HG03469 (cell line): ENCODE measurements at regions not wholly inside any gene's neighbourhood (a gene's known extent, or its start where the extent isn't known, plus 50 kb on each side); places are given as distances from the start of the nearest gene placed in this dataset.

Source experiments
- ATAC-seq: cut with Tn5 transposase; IDR thresholded peaks from one replicate; pipeline ENCODE4 v1.9.1; 2021; ENCODE audit warnings: mild to moderate bottlenecking, moderate library complexity, moderate number of reproducible peaks; ENCODE audit not compliant: unreplicated experiment

DNA sequence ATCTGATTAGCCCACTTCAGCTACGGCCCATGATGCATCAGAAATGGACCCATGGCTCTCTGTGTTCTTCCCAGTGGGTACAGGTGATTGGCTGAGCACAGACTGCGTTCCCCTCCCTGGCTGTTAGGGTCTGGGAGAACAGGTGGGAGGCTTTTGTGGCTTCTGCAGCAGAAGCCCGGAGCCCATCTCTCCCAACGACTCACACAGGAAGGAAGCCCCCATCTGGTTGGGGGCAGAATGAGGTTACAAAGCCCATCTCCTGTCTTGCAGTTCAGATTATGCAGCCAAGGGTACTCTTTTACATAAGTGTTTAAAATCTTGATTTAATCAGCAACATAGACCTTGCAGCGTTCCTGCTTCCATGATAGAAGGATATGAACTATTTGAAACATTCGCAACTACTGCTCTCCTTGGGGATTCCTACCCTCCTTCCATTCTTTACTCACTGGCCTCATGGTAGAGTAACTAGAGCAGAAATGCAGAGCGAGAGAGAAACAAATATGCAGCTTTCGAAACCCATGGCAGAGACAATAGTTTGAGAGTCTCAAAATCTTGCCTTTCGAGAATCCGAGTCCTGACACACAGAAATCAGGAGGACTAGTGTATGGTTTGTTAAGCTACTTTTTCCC is 291.3 kb downstream of the TLE3 start:
- ATAC-seq, result no peak

DNA sequence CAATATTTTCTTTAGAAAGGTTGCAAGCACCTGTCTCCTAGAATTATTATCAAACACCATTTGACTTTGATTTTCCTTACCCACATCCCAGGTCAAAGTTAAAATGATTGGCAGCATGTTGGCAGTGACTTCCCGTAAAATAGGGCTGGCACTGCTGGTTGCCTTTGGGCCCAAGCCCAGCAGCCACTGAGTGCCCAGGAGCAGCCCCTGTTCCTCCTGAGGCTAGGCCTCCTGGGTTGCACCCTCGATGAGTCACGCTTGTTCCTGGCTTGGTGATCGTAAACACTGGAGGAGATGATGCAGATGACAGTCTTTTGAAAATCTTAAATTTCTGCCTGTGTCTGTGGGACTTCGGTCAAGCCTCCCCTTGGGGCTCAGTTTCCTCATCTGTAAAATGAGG is 290.0 kb downstream of the TLE3 start:
- no peak for ATAC-seq

DNA sequence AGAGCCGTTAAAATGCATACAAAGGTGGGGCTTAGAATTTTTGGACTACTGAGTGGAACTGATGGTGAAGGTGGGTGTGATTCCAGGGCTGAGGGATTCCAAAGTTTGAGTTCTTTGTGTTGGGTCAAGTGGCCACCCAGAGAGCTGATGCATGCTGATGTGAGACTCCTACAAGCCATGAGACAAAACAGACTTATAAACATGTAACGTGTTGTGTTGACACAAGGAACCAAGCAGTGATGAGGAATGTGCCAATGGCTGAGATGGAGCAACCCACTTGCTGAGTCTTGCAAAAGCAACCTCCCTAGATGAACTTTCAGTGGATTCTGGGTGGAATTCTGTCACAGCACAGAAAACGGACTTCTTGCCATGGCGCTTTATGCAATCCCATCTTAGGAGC is 289.0 kb downstream of the TLE3 start:
- ATAC-seq, result no peak

DNA sequence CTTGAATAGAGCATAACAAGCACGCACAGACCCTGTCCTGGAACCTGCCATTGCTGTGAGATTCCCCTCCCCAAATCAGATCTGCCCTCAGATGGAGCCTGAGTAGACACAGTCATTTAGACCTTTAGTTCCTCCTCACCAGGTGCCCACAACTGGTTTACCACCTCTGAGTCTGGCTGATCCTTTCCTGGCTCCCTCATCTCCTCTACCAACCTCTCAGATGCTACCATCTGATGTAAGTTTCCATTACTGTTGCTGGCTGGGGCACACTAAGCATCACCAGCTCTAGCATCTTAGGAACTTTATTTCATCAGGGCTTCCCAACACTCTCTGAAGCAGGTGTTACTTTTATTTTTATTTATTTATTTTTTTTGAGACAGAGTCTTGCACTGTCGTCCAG is 288.3 kb downstream of the TLE3 start:
- no peak for ATAC-seq

DNA sequence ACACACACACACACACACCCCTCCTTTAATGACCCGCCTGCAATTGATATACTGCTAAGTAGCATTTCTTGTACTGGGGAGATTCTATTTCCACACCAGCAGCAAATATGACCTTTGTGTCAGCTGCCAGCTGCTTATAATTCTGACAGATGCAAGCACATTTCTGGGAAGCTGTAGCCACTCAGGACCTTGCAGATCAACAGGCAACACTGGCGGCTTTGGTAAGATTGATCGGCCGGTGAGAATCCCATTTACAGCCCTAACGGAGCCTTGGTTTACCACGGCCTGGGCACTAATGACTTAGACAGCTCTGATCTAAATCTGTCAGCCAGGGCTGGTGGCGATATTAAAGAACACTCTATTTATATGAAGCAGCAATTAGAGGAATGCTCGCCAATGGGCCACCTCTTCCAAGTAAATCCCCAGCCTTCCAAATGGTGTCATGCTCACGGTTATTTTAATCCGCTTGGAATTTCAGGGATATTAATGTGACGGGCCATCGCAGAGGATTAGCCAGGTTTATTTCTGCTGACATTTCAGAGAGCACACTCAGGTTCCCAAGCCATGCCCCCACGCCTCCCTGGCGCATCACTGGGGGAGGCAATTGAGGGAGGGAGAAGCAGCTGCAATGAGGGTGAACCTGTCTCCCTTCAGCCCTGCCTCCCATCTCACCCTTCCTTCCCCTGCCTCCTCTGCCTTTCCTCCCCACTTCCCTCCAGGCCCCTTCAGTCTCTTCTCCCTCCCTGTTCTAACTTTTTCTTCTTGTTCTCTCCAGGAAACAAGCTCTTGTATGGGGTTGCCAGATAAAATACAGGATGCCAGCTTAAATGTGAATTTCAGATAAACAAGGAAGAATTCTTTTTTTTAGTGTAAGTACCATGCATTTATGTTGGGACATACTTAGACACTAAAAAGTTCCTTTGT is 287.0 kb downstream of the TLE3 start:
- ATAC-seq, result no peak

DNA sequence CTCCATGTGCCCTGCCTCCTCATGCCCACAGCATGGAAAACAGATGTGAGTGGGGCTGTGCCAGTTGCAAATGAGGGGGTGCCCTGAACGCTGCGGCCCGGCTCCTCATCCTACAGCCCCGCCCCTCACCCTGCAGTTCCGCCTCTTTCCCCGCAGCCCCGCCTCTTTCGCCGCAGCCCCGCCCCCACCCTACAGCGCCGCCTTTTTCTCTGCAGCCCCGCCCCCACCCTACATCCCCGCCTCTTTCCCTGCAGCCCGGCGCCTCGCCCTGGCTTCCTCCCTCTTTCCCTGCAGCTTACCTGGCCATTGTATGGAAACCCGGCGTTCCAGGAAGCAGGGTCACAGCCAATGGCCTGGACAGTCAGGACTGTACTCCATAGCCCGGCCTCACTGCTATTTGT is 284.9 kb downstream of the TLE3 start:
- ATAC-seq, result no peak

DNA sequence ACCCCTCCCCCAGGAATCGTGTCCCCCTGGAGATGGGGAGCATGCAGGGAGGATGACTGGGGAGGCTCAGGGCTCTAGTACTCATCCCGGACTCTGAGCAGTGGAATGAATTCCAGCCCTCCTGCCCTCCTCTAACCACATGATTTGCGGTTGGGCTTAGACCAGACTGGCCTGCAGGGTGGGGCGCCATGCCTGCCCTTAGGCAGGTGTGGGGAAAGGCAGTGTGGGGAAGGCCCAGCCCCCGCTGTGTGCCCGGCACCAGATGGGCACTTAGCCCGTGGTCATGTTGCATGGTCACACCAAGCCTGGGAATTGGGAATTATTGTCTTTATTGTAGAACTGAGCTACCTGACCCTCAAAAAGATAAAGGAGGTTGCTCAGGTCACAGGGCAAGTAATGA is 283.8 kb downstream of the TLE3 start:
- ATAC-seq, result no peak

DNA sequence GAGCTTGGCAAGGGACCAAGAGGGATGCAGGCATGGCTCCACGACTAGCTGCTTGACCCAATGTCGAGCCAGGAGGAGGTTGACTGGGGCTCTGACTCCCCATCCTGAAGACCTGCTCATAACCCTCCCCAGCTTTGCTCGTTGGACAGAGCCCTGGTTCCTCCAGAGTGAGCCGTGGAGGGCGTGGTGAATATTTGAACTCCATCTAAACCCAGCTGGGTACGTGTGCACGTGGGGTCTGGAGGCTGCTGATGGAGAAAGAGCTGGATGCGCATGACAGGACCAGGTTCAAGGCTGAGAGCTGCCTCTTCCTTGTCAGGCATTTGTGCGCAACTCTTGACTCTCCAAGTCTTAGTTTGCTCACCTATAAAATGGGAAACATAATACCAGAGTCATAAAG is 282.8 kb downstream of the TLE3 start:
- ATAC-seq, result no peak

DNA sequence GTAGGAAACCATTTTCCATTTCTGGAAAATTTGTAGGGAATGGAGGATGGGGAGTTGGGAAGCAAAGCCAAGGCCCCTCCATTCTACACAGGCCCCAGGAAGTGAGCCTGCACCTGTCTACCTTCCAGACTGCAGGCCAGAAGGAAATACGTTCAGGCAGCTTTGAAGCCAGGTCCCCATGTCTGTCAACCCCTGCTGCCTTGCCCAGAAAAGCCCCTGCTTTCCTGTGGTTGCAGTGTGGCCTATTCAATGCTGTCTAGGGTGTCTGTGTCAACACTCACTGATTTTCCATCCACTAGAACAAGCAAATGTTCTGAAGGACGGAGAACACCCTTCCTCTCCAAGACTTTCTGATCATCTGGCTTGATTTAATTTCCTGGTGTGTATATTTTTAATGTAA is 281.9 kb downstream of the TLE3 start:
- ATAC-seq, result no peak

DNA sequence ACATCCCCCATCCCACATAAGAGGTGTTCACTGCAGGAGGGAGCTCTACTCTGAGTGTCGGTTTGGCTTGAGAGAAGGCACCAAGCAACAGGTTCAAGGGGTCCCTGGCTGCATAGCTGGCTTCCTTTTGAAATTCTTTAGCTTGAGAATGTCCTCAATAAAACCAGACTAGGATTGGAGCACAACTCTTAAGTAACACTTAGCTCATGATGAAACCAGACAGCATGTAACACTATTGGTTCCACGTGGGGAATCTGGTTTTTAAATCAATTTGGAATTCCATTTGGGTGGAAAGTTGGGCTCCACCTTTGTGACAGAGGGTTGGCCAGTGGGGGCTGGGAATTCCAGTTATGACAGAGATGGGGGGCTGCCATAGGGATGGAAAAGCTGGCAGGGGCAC is 281.2 kb downstream of the TLE3 start:
- no peak for ATAC-seq

DNA sequence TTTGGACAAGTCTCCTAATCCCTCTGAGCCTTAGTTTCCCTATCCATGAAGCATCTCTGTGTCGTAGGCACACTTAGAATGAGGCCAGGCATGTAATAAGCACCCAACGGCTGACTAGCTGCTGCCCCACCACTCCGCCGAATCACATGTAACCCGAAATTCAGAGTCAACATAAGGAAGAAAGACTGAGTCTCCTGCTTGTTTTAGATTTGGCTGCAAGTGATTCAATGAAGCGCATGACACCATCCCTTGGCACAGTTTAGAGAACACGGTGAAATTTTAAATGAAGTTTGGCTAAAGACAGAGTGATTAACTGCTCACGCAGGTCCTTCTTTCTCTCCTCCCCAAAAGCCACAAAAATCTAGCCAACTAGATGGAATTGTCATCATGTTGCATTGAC is 279.2 kb downstream of the TLE3 start:
- no peak for ATAC-seq

DNA sequence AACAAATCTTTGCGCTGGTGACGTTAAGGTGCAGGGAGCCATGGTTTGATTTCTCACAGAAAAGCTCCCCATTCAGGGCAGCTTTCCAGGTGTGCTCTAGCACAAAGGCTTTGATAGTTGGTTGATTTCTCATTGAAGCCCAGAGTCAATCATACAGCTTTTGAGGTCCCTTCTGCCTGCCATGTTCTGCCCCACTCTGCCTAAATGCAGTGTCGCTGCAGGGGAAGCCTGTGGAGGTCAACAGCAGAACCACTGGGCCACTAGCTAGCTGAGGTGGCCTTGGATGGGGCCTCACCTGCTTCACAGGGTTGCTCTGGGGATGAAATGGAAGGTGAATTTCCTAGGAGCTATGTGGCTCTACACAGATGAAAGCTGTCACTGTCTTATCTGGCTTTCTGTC is 278.3 kb downstream of the TLE3 start:
- ATAC-seq, result no peak

DNA sequence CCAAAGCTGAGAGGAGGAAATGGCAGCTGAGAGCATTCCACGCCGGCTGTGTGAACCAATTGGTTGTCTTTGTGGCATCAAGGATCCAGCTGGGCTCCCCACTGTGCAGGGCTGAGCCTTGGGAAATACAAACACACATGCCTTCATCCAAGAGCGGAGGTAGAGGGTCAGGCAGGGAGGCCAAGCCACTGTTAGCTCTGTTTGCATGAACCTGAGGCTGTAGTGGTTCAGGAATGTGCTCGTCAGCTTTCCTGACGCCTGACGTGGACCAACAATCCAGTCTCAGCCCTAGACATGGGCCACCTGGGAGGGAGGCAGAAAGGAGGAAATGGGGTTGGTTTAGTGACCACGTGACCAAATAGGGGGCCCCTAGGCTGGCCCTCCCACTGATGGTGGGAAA is 276.9 kb downstream of the TLE3 start:
- ATAC-seq, result no peak

DNA sequence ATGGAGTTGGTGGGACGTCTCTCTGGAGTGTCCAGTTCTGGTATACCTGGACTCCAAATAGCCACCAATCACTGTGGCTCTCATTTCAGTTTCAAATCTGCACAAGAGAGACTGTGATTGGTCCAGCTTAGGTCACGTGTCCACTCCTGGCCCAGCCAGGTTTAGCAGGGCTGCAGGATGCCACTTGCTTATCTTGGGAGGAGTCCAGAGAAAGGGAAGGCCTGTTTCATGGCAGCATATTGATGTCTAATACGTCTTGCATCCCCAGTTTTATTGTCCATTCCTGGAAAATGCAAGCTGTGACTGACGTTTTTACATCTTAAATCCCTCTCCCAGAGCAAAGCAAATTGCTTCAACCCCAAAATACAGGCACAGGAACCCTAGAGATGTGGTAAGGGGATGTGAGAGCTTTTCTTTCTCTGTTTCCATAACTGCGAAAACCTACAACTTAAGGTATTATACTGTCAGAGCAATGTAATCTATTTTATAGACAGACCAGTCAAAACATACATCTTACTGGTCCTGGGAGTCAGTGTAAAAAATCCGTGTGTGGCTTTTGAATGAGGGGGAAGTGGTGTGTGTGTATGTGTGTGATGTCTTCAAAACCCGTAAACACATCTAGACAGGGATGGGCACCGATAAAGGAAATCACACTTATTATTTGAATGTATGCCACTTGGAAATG is 274.4 kb downstream of the TLE3 start:
- no peak for ATAC-seq

DNA sequence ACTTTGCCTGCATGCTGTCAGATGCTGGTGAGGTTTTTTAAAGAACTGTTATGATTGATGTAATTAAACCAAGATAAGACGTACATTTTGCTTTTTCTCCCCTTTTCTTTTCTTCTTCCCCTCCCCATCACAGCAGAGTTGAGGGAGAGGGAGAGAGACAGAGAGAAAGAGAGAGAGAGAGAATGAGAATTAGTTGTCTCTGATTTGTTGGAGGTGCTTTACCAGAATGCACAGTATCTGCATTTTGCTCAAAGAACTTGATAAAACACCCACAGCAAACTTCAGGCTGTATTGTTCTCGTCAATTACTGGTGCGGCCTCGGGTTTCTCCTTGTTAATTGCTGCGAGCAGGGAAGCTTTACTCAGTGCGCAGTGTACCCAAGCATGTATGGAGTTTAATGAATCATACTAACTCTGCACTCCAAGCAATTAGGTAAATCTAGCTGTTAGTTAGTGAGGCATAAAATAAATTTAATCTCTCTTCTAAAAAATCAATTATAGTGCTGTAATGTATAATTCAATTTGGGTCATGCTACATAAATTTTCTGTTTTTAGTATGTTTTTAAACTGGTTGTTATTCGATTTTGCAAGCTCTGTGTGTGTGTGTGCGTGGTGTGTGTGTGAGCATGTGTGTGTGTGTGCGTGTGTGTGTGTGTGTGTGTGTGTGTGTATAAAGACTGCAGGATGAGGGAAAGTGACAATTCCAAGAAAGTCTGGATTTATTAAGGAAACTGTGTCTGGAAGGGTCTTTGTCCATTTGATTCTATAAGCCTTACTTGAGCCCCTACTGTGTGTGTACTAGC is 273.4 kb downstream of the TLE3 start:
- ATAC-seq, result no peak

DNA sequence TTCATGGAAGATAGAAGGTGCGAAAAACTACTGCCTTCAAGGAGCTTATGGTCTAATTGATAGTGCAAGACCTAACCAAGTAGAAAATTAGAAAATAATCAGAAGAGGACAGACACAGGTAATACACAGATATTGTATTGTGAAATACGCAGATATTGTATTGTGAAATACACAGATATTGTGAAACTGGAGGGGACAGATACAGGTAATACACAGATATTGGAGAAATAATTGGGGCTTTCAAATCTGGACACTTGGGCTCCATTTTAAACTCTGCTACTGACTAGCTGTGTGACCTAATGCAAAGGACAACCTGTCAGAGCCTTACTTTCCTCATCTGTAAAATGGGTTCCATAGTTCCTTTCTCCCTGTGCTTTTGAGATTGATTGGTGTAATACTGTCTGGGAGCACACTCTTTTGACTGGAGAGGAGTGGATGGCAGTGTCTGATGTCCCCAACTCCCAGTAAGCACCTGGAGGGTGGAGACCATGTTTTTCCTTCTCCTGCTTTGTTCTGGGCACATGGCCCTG is 272.8 kb downstream of the TLE3 start:
- no peak for ATAC-seq

DNA sequence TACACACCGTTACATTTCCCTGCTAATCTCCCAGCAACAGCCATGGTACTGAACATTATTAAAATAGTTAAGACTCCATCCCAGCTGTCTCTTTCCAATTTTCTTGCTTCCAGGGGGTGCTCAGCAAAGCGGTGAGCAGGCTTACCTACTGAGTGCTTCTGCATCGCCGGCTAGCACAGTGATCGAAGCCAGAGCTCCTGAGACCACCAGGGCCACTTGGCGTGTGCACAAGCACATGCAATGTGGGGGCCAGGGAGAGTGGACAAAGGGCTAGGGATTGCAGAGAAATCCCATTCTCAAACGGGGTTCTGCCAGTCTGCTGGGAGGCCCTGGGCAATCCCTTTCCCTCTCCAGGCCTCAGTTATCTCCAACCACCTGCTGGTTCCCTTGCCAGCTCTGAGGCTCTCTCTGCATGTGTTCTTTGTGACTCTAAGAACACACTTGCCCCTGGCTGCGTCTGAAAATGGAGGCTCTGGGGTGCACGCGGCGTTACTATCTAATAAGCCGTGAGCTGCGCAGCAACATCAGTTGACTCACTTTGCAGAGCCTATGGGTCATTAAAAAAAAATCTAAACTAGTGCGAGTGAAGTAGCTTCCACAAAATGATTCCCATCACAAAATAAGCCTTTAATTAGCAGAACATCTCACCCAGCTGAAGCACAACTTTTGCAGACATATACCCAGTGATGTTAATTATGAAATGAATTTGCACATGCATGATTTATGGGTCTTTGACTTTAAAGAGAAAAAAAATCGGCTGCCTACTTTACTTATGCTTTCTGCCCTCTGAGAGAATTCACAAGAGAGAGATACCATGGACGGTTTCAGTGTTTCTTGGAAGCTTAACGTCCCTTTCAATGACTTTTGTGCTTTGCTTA is 271.5 kb downstream of the TLE3 start:
- no peak for ATAC-seq

DNA sequence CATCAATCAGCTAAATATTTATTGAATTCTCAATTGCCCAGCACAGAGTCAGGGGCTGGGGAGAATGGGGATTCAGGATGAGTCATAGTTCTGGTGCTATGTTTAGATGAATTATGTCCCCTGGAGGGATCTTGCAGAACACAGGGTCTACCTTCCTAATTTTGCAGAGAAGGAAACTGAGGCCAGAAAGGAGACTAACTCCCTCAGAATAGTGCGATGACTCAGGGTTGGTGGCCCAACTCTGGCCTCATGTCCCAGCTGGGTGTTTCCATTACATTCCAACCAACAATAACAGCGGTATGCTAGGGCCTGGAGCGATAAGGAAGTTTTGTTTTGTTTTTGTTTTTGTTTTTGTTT is 270.9 kb downstream of the TLE3 start:
- ATAC-seq, result no peak

DNA sequence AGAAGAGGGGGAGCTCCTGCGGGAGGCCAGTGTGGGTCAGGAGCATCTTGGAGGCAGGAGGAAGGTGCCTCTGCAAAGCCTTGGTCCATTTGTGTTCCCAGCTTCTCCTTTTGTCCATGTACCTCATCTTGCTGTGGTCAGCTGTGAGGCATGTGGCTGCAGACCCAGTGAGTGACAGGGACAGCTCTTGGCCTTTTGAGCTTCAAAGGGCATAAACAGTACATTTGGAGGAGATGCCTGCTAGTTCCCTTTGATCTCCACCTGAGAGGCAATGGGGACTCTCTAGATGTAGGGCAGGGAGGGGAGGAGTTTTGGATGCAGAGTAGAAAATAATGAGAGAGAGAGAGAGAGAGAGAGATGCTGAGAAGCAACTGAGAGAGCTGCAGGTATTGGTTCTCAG is 270.0 kb downstream of the TLE3 start:
- ATAC-seq, result no peak
